Neural progenitor cell (in vitro differentiated cells): ENCODE measurements at regions not wholly inside any gene's neighbourhood (a gene's known extent, or its start where the extent isn't known, plus 50 kb on each side); places are given as distances from the start of the nearest gene placed in this dataset.
A peak's percentile ranks its signal among the peaks of the same experiment; 100 is the strongest.

Experiments
- DNase-seq: peaks from one replicate; pipeline ENCODE4 v3.0.0-alpha.2; 2016; ENCODE audit warnings: low spot score
- H2AFZ ChIP-seq: fragments of 200-600 bp; sonication (generic); replicated peaks from 2 replicates; pipeline ENCODE4 v1.6.1; 2016; ENCODE audit warnings: antibody characterized with exemption
- H3F3A ChIP-seq: fragments of 200-600 bp; sonication (generic); 2 replicates; pipeline ENCODE4 v1.6.1; 2016; ENCODE audit warnings: antibody characterized with exemption, low read depth
- H3K27ac ChIP-seq: fragments of 200-600 bp; sonication (generic); 2 replicates; pipeline ENCODE4 v1.5.1; 2016; ENCODE audit warnings: mild to moderate bottlenecking
- H3K27me3 ChIP-seq: fragments of 200-600 bp; sonication (generic); 2 replicates; pipeline ENCODE4 v1.6.1; 2016; ENCODE audit warnings: mild to moderate bottlenecking, moderate library complexity
- H3K36me3 ChIP-seq: fragments of 200-600 bp; sonication (generic); 2 replicates; pipeline ENCODE4 v1.5.1; 2016
- H3K4me1 ChIP-seq: fragments of 200-600 bp; sonication (generic); 2 replicates; pipeline ENCODE4 v1.6.1; 2016; ENCODE audit warnings: mixed run types
- H3K4me2 ChIP-seq: fragments of 200-600 bp; sonication (generic); 2 replicates; pipeline ENCODE4 v1.6.1; 2016
- H3K4me3 ChIP-seq: fragments of 200-600 bp; sonication (generic); 2 replicates; pipeline ENCODE4 v1.5.1; 2016
- H3K79me2 ChIP-seq: fragments of 200-600 bp; sonication (generic); 2 replicates; pipeline ENCODE4 v1.6.1; 2016; ENCODE audit warnings: low read depth
- H3K9ac ChIP-seq: fragments of 200-600 bp; sonication (generic); 2 replicates; pipeline ENCODE4 v1.6.1; 2016
- H3K9me3 ChIP-seq: fragments of 200-600 bp; sonication (generic); 2 replicates; pipeline ENCODE4 v1.5.1; 2016; ENCODE audit warnings: low read depth
- H4K20me1 ChIP-seq: fragments of 200-600 bp; sonication (generic); 2 replicates; pipeline ENCODE4 v1.6.1; 2016; ENCODE audit warnings: low read depth
- H3K27ac Mint-ChIP-seq: 3 replicates; pipeline ENCODE4 v1.8.0; 2021; ENCODE audit warnings: mixed read lengths
- H3K27me3 Mint-ChIP-seq: 2 replicates; pipeline ENCODE4 v1.8.0; 2022; ENCODE audit warnings: low read depth, mild to moderate bottlenecking, inconsistent platforms, moderate library complexity, mixed read lengths; ENCODE audit not compliant: insufficient read depth
- H3K36me3 Mint-ChIP-seq: 3 replicates; pipeline ENCODE4 v1.8.0; 2021; ENCODE audit warnings: mixed read lengths
- H3K4me1 Mint-ChIP-seq: 3 replicates; pipeline ENCODE4 v1.8.0; 2021; ENCODE audit warnings: mixed read lengths
- H3K4me3 Mint-ChIP-seq: 3 replicates; pipeline ENCODE4 v1.8.0; 2021; ENCODE audit warnings: mild to moderate bottlenecking, moderate library complexity, mixed read lengths
- H3K9me3 Mint-ChIP-seq: 3 replicates; pipeline ENCODE4 v1.8.0; 2020; ENCODE audit warnings: mixed read lengths
- CTCF ChIP-seq: fragments of 200-600 bp; sonication (generic); IDR thresholded peaks from 2 replicates; pipeline ENCODE4 v1.5.1; 2017; ENCODE audit warnings: antibody characterized with exemption, mild to moderate bottlenecking
- EZH2 ChIP-seq: fragments of 200-600 bp; sonication (generic); IDR thresholded peaks from 2 replicates; pipeline ENCODE4 v1.6.1; 2017; ENCODE audit warnings: antibody characterized with exemption, mild to moderate bottlenecking, moderate library complexity
- EZH2phosphoT487 ChIP-seq: fragments of 200-600 bp; sonication (generic); IDR thresholded peaks from 2 replicates; pipeline ENCODE4 v1.6.1; 2017; ENCODE audit warnings: antibody characterized with exemption

DNA sequence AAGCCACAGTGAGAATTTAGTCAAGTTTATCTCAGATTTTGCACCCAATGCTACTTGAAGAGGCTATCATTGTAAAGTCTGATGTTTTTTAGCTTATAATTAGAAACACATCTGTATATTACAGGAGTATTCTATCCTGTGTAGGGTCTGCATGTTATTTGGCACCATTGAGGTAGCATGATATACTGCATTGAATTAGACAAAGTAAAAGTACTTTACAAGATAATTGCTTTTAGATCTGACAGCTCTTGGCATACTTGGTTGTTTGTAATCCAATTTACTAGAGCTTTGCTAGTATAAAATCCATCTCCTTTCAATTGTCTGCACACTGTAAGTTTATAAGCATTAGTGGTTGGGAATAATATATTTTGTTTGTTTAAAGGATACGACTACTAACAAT is 714.3 kb downstream of the ANKRD7 start:
- Histone ChIP-seq H3K4me2 (no peak overlapping the region), H2AFZ (no peak overlapping the region), H3K27me3 (no peaks in the 10 kb centered on the region), H3K36me3 (no peaks in the 10 kb centered on the region), H3K4me3 (no peak overlapping the region), H3K9ac (no peak overlapping the region), H3F3A (no peaks in the 10 kb centered on the region), H3K79me2 (no peaks in the 10 kb centered on the region), H3K9me3 (no peaks in the 10 kb centered on the region), H4K20me1 (no peaks in the 10 kb centered on the region), H3K4me1 (no peaks in the 10 kb centered on the region), H3K27ac (no peak overlapping the region)
- Mint-ChIP-seq H3K27ac (no peak overlapping the region), H3K9me3 (no peaks in the 10 kb centered on the region), H3K4me3 (no peak overlapping the region), H3K4me1 (no peaks in the 10 kb centered on the region), H3K27me3 (no peaks in the 10 kb centered on the region), H3K36me3 (no peaks in the 10 kb centered on the region)
- no peak for DNase-seq
- no peak for TF ChIP-seq EZH2phosphoT487
- no peak for TF ChIP-seq EZH2

- Mint-ChIP-seq H3K9me3 (no peaks in the 10 kb centered on the region), H3K27me3 (no peaks in the 10 kb centered on the region), H3K4me1 (no peaks in the 10 kb centered on the region), H3K36me3 (no peaks in the 10 kb centered on the region), H3K27ac (no peak overlapping the region), H3K4me3 (no peak overlapping the region)
- H2AFZ ChIP-seq: no peak overlapping the region
- H3K36me3 ChIP-seq: no peaks in the 10 kb centered on the region
- H4K20me1 ChIP-seq: no peaks in the 10 kb centered on the region
- TF ChIP-seq EZH2phosphoT487 (no peak), EZH2 (no peak), CTCF (no peak)
- no peak for DNase-seq
- no peaks in the 10 kb centered on the region for H3F3A ChIP-seq
- H3K9me3 ChIP-seq: no peaks in the 10 kb centered on the region
- no peaks in the 10 kb centered on the region for H3K4me1 ChIP-seq
- H3K9ac ChIP-seq: no peak overlapping the region
- no peak overlapping the region for H3K4me3 ChIP-seq
- H3K27me3 ChIP-seq: no peaks in the 10 kb centered on the region
- no peak overlapping the region for H3K4me2 ChIP-seq
- H3K79me2 ChIP-seq: no peaks in the 10 kb centered on the region
- H3K27ac ChIP-seq: no peak overlapping the region
Measured at GRCh38 chr7:118944271-118944670, 719.8 kb downstream of the ANKRD7 start.

DNA sequence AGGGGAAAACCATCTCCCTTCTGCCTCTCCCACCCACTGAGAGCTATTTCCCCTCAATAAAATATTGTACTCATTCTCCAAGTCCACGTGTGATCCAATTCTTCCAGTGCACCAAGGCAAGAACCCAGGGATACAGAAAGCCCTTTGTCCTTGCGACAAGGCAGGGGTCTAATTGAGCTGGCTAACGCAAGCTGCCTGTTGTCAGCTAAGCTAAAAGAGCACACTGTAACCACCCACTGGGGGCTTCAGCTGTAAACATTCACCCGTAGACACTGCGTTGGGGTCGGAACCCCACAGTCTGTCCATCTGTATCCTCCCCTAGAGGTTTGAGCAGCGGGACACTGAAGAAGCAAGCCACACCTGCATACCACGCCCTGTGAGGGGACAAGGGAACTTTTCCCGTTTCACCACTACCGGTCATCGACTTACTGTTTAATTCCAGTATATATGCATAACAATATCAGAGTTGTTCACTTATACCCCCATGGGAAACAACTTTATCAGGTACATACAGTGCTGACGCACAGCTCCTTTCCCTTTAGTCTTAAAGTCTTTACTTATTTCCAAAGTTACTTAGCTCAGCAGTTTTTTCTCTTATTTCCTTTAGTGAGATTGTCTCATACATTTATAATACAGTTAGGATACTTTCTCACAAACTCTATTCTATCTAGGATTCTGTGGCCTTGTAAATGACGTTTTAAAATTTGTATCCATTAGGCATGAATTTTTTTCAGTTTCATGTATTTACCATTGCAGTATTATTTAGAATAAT is 721.6 kb downstream of the ANKRD7 start:
- H3F3A ChIP-seq: no peaks in the 10 kb centered on the region
- H3K36me3 ChIP-seq: no peaks in the 10 kb centered on the region
- Mint-ChIP-seq H3K27me3 (no peaks in the 10 kb centered on the region), H3K4me1 (no peaks in the 10 kb centered on the region), H3K27ac (no peak overlapping the region), H3K4me3 (no peak overlapping the region), H3K9me3 (no peaks in the 10 kb centered on the region), H3K36me3 (no peaks in the 10 kb centered on the region)
- H2AFZ ChIP-seq: no peak overlapping the region
- no peak overlapping the region for H3K4me3 ChIP-seq
- no peaks in the 10 kb centered on the region for H3K4me1 ChIP-seq
- H3K27ac ChIP-seq: no peak overlapping the region
- peak; percentile 59 for DNase-seq
- H3K4me2 ChIP-seq: no peak overlapping the region
- no peak overlapping the region for H3K9ac ChIP-seq
- TF ChIP-seq CTCF (no peak), EZH2 (no peak), EZH2phosphoT487 (no peak)
- H3K79me2 ChIP-seq: no peaks in the 10 kb centered on the region
- no peaks in the 10 kb centered on the region for H3K27me3 ChIP-seq
- H4K20me1 ChIP-seq: no peaks in the 10 kb centered on the region
- no peaks in the 10 kb centered on the region for H3K9me3 ChIP-seq

GRCh38 chr7:118948508-118948907 is 724.0 kb downstream of the ANKRD7 start:
- no peak overlapping the region for H3K27ac ChIP-seq

More at GRCh38 chr7:118948508-118948907, 724.0 kb downstream of the ANKRD7 start:
- Histone ChIP-seq H3K4me3 (no peak overlapping the region), H3K9me3 (no peaks in the 10 kb centered on the region), H3F3A (no peaks in the 10 kb centered on the region), H3K79me2 (no peaks in the 10 kb centered on the region), H3K36me3 (no peaks in the 10 kb centered on the region), H2AFZ (no peak overlapping the region), H3K9ac (no peak overlapping the region), H3K27me3 (no peaks in the 10 kb centered on the region), H3K4me1 (no peaks in the 10 kb centered on the region), H4K20me1 (no peaks in the 10 kb centered on the region), H3K4me2 (no peak overlapping the region)
- Mint-ChIP-seq H3K4me3 (no peak overlapping the region), H3K4me1 (no peaks in the 10 kb centered on the region), H3K9me3 (peaks cover 4% of the 10 kb centered on the region), H3K36me3 (no peaks in the 10 kb centered on the region), H3K27me3 (no peaks in the 10 kb centered on the region), H3K27ac (no peak overlapping the region)
- no peak for DNase-seq
- TF ChIP-seq EZH2phosphoT487 (no peak), CTCF (no peak), EZH2 (no peak)
